H1 (cell line): ENCODE measurements at regions not wholly inside any gene's neighbourhood (a gene's known extent, or its start where the extent isn't known, plus 50 kb on each side); places are given as distances from the start of the nearest gene placed in this dataset.

Experiments used
- CTCF ChIA-PET: fragments of 300-600 bp; sonication (Branson Sonifier 250); formaldehyde crosslinking; loops from one replicate; lab custom pipeline; 2021; ENCODE audit not compliant: partially characterized antibody; lab: Charles Lee
- POLR2A ChIA-PET: fragments of 300-600 bp; sonication (Branson Sonifier 250); formaldehyde crosslinking; loops from one replicate; lab custom pipeline; 2021; ENCODE audit warnings: inconsistent platforms; ENCODE audit not compliant: partially characterized antibody; lab: Charles Lee
- DNase-seq, 2 experiments: peaks; one replicate each; pipeline versions ENCODE4 v3.0.0 to v3.0.0-alpha.2; 2010 to 2022; ENCODE audit warnings: low spot score in 2 of 2, low read depth in 1 of 2, mixed read lengths in 1 of 2
- FAIRE-seq: peaks from 2 replicates; lab custom pipeline; 2011; peaks lifted over from hg19 to GRCh38; lab: Jason Lieb, UNC
- H2AFZ ChIP-seq: 2 replicates; pipeline ENCODE4 v1.8.1; 2012; ENCODE audit warnings: low read length, inconsistent platforms
- H2AK5ac ChIP-seq: 2 replicates; pipeline ENCODE4 v1.6.1; 2013; ENCODE audit warnings: low read depth, low read length
- H2BK120ac ChIP-seq: replicated peaks from 2 replicates; pipeline ENCODE3; 2013; ENCODE audit warnings: low read depth, low read length, inconsistent platforms
- H2BK12ac ChIP-seq: 2 replicates; pipeline ENCODE4 v1.6.1; 2013; ENCODE audit warnings: low read depth, low read length
- H2BK15ac ChIP-seq: 2 replicates; pipeline ENCODE4 v1.6.1; 2013; ENCODE audit warnings: low read length
- H2BK20ac ChIP-seq: 2 replicates; pipeline ENCODE4 v1.6.1; 2013; ENCODE audit warnings: low read length
- H2BK5ac ChIP-seq: 2 replicates; pipeline ENCODE4 v1.6.1; 2013; ENCODE audit warnings: low read depth, low read length
- H3K14ac ChIP-seq: 2 replicates; pipeline ENCODE4 v1.6.1; 2013; ENCODE audit warnings: inconsistent platforms; ENCODE audit not compliant: insufficient read length
- H3K18ac ChIP-seq: 2 replicates; pipeline ENCODE4 v1.6.1; 2013; ENCODE audit warnings: low read length; ENCODE audit errors: extremely low read depth
- H3K23ac ChIP-seq: 2 replicates; pipeline ENCODE4 v1.6.1; 2013; ENCODE audit warnings: inconsistent platforms; ENCODE audit not compliant: insufficient read length
- H3K23me2 ChIP-seq: 2 replicates; pipeline ENCODE4 v1.6.1; 2013; ENCODE audit warnings: low read depth, low read length
- H3K27ac ChIP-seq: 2 replicates; pipeline ENCODE4 v1.6.1; 2011; ENCODE audit warnings: low read depth, low read length, inconsistent platforms
- H3K27me3 ChIP-seq, 4 experiments: replicated peaks in 1 of 4; 1 replicate in 1 of 4; 2 replicates in 3 of 4; pipeline versions ENCODE4 v1.6.1 to v1.8.1; 2011 to 2013; ENCODE audit warnings: low read length in 3 of 4, mild to moderate bottlenecking in 3 of 4, inconsistent platforms in 2 of 4, mixed read lengths in 2 of 4, moderate library complexity in 1 of 4; ENCODE audit not compliant: control insufficient read depth in 3 of 4, insufficient read depth in 3 of 4; ENCODE audit errors: extremely low read depth in 1 of 4
- H3K36me3 ChIP-seq, 4 experiments: 2 replicates each; pipeline versions ENCODE4 v1.6.1 to v1.8.1; 2011 to 2013; ENCODE audit warnings: mild to moderate bottlenecking in 4 of 4, low read length in 3 of 4, moderate library complexity in 2 of 4, control low read depth in 1 of 4, inconsistent platforms in 1 of 4; ENCODE audit not compliant: insufficient read depth in 4 of 4, control insufficient read depth in 2 of 4
- H3K4ac ChIP-seq: replicated peaks from 2 replicates; pipeline ENCODE3; 2013; ENCODE audit warnings: low read length, low read depth, mixed read lengths, inconsistent platforms; ENCODE audit not compliant: insufficient read length
- H3K4me1 ChIP-seq, 4 experiments: replicated peaks in 1 of 4; 1 replicate in 1 of 4; 2 replicates in 3 of 4; pipeline versions ENCODE4 v1.6.1 to v1.8.1; 2011 to 2013; ENCODE audit warnings: low read length in 3 of 4, inconsistent platforms in 2 of 4, mixed read lengths in 1 of 4; ENCODE audit not compliant: insufficient read depth in 4 of 4, control insufficient read depth in 3 of 4
- H3K4me2 ChIP-seq, 2 experiments: 2 replicates each; pipeline versions ENCODE4 v1.6.1 to v1.8.1; 2011 to 2013; ENCODE audit warnings: low read depth in 2 of 2, low read length in 2 of 2, control low read depth in 1 of 2, inconsistent platforms in 1 of 2, mild to moderate bottlenecking in 1 of 2; ENCODE audit not compliant: insufficient read depth in 1 of 2
- H3K4me3 ChIP-seq, 4 experiments: fragments of 200-600, 300-600 bp in 1 of 4; sonication (generic), shearing (Covaris generic), sonication (Bioruptor Twin) in 1 of 4; 2 replicates each; pipeline versions ENCODE4 v1.5.1 to v1.8.1; 2011 to 2016; ENCODE audit warnings: low read length in 4 of 4, low read depth in 3 of 4, control low read depth in 2 of 4, inconsistent platforms in 2 of 4, mild to moderate bottlenecking in 2 of 4, mixed read lengths in 1 of 4, moderate library complexity in 1 of 4; ENCODE audit not compliant: insufficient read depth in 2 of 4; ENCODE audit errors: extremely low read depth in 1 of 4
- H3K56ac ChIP-seq: replicated peaks from 2 replicates; pipeline ENCODE3; 2013; ENCODE audit warnings: low read depth, mild to moderate bottlenecking, mixed read lengths, low read length, inconsistent platforms; ENCODE audit not compliant: insufficient read length
- H3K79me1 ChIP-seq: 2 replicates; pipeline ENCODE4 v1.6.1; 2013; ENCODE audit warnings: low read depth, low read length, control low read depth
- H3K79me2 ChIP-seq, 2 experiments: 2 replicates each; pipeline versions ENCODE4 v1.6.1 to v1.8.1; 2012 to 2013; ENCODE audit warnings: low read length in 2 of 2, mild to moderate bottlenecking in 2 of 2, inconsistent platforms in 1 of 2; ENCODE audit not compliant: insufficient read depth in 2 of 2, control insufficient read depth in 1 of 2
- H3K9ac ChIP-seq, 4 experiments: replicated peaks in 1 of 4; 1 replicate in 1 of 4; 2 replicates in 3 of 4; pipeline versions ENCODE4 v1.6.1 to v1.8.1; 2011 to 2013; ENCODE audit warnings: low read depth in 3 of 4, low read length in 3 of 4, control low read depth in 2 of 4, mild to moderate bottlenecking in 2 of 4, moderate library complexity in 2 of 4, inconsistent platforms in 1 of 4; ENCODE audit errors: extremely low read depth in 1 of 4
- H3K9me3 ChIP-seq, 2 experiments: 2 replicates each; pipeline versions ENCODE4 v1.6.1 to v1.8.1; 2012 to 2013; ENCODE audit warnings: mild to moderate bottlenecking in 2 of 2, moderate library complexity in 2 of 2, control low read depth in 1 of 2, inconsistent platforms in 1 of 2, low read depth in 1 of 2, low read length in 1 of 2, mixed read lengths in 1 of 2; ENCODE audit not compliant: insufficient read depth in 2 of 2
- H4K20me1 ChIP-seq, 2 experiments: replicated peaks in 1 of 2; 2 replicates each; pipeline versions ENCODE3 to v1.8.1; 2011 to 2013; ENCODE audit warnings: inconsistent platforms in 2 of 2, low read length in 2 of 2, mild to moderate bottlenecking in 1 of 2; ENCODE audit not compliant: insufficient read depth in 2 of 2, control insufficient read depth in 1 of 2
- H4K5ac ChIP-seq: 2 replicates; pipeline ENCODE4 v1.6.1; 2013; ENCODE audit warnings: low read length, low read depth, mixed read lengths, inconsistent platforms; ENCODE audit not compliant: insufficient read length
- H4K8ac ChIP-seq: 2 replicates; pipeline ENCODE4 v1.8.0; 2013; ENCODE audit warnings: mild to moderate bottlenecking, moderate library complexity, low read length, inconsistent platforms; ENCODE audit not compliant: insufficient read depth; ENCODE audit errors: extremely low read depth
- H4K91ac ChIP-seq: replicated peaks from 2 replicates; pipeline ENCODE3; 2013; ENCODE audit warnings: low read length, mixed read lengths, inconsistent platforms; ENCODE audit not compliant: insufficient read length
- ASH2L ChIP-seq: fragments of 200-600, 300-600 bp; sonication (generic); IDR thresholded peaks from one replicate; pipeline ENCODE4 v1.7.1; 2017; ENCODE audit warnings: low read length
- ATF2 ChIP-seq: IDR thresholded peaks from 2 replicates; pipeline ENCODE4 v1.6.1; 2012; ENCODE audit warnings: low read length, inconsistent platforms
- BACH1 ChIP-seq: IDR thresholded peaks from 2 replicates; pipeline ENCODE4 v1.6.1; 2012; ENCODE audit warnings: low read length, improper control_type of control experiment
- MAFK ChIP-seq: IDR thresholded peaks from 2 replicates; pipeline ENCODE4 v1.6.1; 2012; ENCODE audit warnings: low read depth, mild to moderate bottlenecking, improper control_type of control experiment, low read length
- PHF8 ChIP-seq: fragments of 200-600 bp; sonication (generic); conservative IDR thresholded peaks from 2 replicates; pipeline ENCODE4 v1.7.1; 2012; ENCODE audit warnings: low read depth, mild to moderate bottlenecking, inconsistent platforms, low read length, moderate library complexity
- RXRA ChIP-seq: IDR thresholded peaks from 2 replicates; pipeline ENCODE4 v1.6.1; 2011; ENCODE audit warnings: low read depth, mild to moderate bottlenecking, low read length, moderate library complexity; ENCODE audit not compliant: insufficient read depth
- SIN3A ChIP-seq, 2 experiments: IDR thresholded peaks in 1 of 2; conservative IDR thresholded peaks in 1 of 2; 2 replicates each; pipeline ENCODE4 v1.6.1; 2011 to 2012; ENCODE audit warnings: low read length in 2 of 2, improper control_type of control experiment in 1 of 2, low read depth in 1 of 2, mild to moderate bottlenecking in 1 of 2
- SRF ChIP-seq: IDR thresholded peaks from 2 replicates; pipeline ENCODE4 v1.6.1; 2011; ENCODE audit warnings: mild to moderate bottlenecking, low read depth, low read length, moderate library complexity
- SUZ12 ChIP-seq: fragments of 200-600 bp; sonication (generic); IDR thresholded peaks from 2 replicates; pipeline ENCODE4 v1.6.1; 2012; ENCODE audit warnings: mild to moderate bottlenecking, inconsistent platforms, low read length, moderate library complexity, mixed read lengths
- TCF12 ChIP-seq: IDR thresholded peaks from 2 replicates; pipeline ENCODE4 v1.6.1; 2011; ENCODE audit warnings: low read depth, mild to moderate bottlenecking, low read length
- YY1 ChIP-seq: IDR thresholded peaks from 2 replicates; pipeline ENCODE4 v1.6.1; 2011; ENCODE audit warnings: low read depth, mild to moderate bottlenecking, low read length
- WGBS, 2 experiments: shearing (Covaris generic) in 1 of 2; methylation state at CpG; one replicate each; pipeline versions ENCODE4 v1.1.6 to v1.1.7; 2013 to 2015; ENCODE audit warnings: low lambda C conversion rate in 2 of 2, mixed read lengths in 2 of 2, inconsistent platforms in 1 of 2, low coverage in 1 of 2, missing lambda C conversion rate in 1 of 2; ENCODE audit not compliant: insufficient replicate concordance in 2 of 2, insufficient coverage in 1 of 2, insufficient read length in 1 of 2; ENCODE audit errors: extremely low coverage in 1 of 2, missing lambda C conversion rate in 1 of 2; 5-methylcytosine and 5-hydroxymethylcytosine counted together

GRCh38 chr6:11384531-11385309 is 152.3 kb upstream of the NEDD9 start:
- Histone ChIP-seq H3K9ac (no peak overlapping the region), H2BK20ac (no peak overlapping the region), H3K56ac (no peak overlapping the region), H2BK5ac (no peak overlapping the region), H3K27me3 (no peaks in the 10 kb centered on the region), H2BK15ac (no peak overlapping the region), H2BK12ac (no peak overlapping the region), H3K9me3 (no peaks in the 10 kb centered on the region), H4K8ac (no peak overlapping the region), H3K79me1 (no peaks in the 10 kb centered on the region), H2BK120ac (no peak overlapping the region), H3K27ac (no peak overlapping the region), H3K23me2 (no peaks in the 10 kb centered on the region; the same call in none of the 2 replicates), H3K18ac (no peak overlapping the region), H3K23ac (no peak overlapping the region), H4K20me1 (no peaks in the 10 kb centered on the region), H4K91ac (peak overlapping the region; percentile 23), H3K36me3 (no peaks in the 10 kb centered on the region), H3K4ac (no peak overlapping the region), H3K4me1 (no peaks in the 10 kb centered on the region), H4K5ac (no peak overlapping the region), H3K4me3 (no peak overlapping the region), H2AK5ac (no peak overlapping the region; the same call in 1 of the 2 replicates), H3K14ac (no peak overlapping the region), H2AFZ (no peak overlapping the region), H3K4me2 (no peak overlapping the region), H3K79me2 (no peaks in the 10 kb centered on the region)
- WGBS, 2 experiments, result 81% methylated on average over 7 of the region's 7 CpGs; no CpG with 5 or more reads in 1 of the 2 experiments
- no peak for DNase-seq
- POLR2A ChIA-PET, result interaction anchor here (0.7 kb wide), 1 partner anchor 698 kb away, joined by 3 read pairs; no protein-coding TSS in a partner anchor
- FAIRE-seq, result no peak
- CTCF ChIA-PET, result interaction anchor here (1.1 kb wide), 1 partner anchor 111 kb away, joined by 3 read pairs; no protein-coding TSS in a partner anchor
- no peak for TF ChIP-seq PHF8
- no peak for TF ChIP-seq SIN3A (conservative IDR thresholded peaks at IDR 0.05 in 1 of 2, IDR thresholded peaks at IDR 0.05 in 1 of 2; ENCODE audit: low read depth in 1 of 2, low read length in 2 of 2)
- no peak for TF ChIP-seq SRF
- TF ChIP-seq TCF12, result no peak
- no peak for TF ChIP-seq ASH2L
- no peak for TF ChIP-seq RXRA
- TF ChIP-seq ATF2, result no peak
- no peak for TF ChIP-seq BACH1
- no peak for TF ChIP-seq SUZ12
- TF ChIP-seq MAFK, result no peak
- TF ChIP-seq YY1, result no peak
